ENCODE measurements at regions not wholly inside any gene's neighbourhood (a gene's known extent, or its start where the extent isn't known, plus 50 kb on each side); places are given as distances from the start of the nearest gene placed in this dataset.

- TF ChIP-seq CTCF (conservative IDR thresholded peaks at IDR 0.05; ENCODE audit: control insufficient read depth, insufficient read depth, low read depth, low read length): no peak
- no peak for DNase-seq (ENCODE audit: low read depth)
- H3K4me3 ChIP-seq (ENCODE audit: control insufficient read depth, low read depth, low read length): no peak overlapping the region
Measured at GRCh38 chr2:121866789-121867188, 111.3 kb downstream of the TSN start.

- no peak for DNase-seq (ENCODE audit: low read depth)
- no peak for TF ChIP-seq CTCF (conservative IDR thresholded peaks at IDR 0.05; ENCODE audit: control insufficient read depth, insufficient read depth, low read depth, low read length)
- H3K4me3 ChIP-seq (ENCODE audit: control insufficient read depth, low read depth, low read length): no peak overlapping the region
Measured at GRCh38 chr2:121868652-121869051, 113.2 kb downstream of the TSN start.

GRCh38 chr2:121869363-121869762, 113.9 kb downstream of the TSN start:
- no peak for TF ChIP-seq CTCF (conservative IDR thresholded peaks at IDR 0.05; ENCODE audit: control insufficient read depth, insufficient read depth, low read depth, low read length)
- DNase-seq (ENCODE audit: low read depth): no peak
- no peak overlapping the region for H3K4me3 ChIP-seq (ENCODE audit: control insufficient read depth, low read depth, low read length)

- no peak for DNase-seq (ENCODE audit: low read depth)
- no peak for TF ChIP-seq CTCF (conservative IDR thresholded peaks at IDR 0.05; ENCODE audit: control insufficient read depth, insufficient read depth, low read depth, low read length)
- H3K4me3 ChIP-seq (ENCODE audit: control insufficient read depth, low read depth, low read length): no peak overlapping the region
Measured at GRCh38 chr2:121869873-121870272, 114.4 kb downstream of the TSN start.

- no peak for DNase-seq (ENCODE audit: low read depth)
- TF ChIP-seq CTCF (conservative IDR thresholded peaks at IDR 0.05; ENCODE audit: control insufficient read depth, insufficient read depth, low read depth, low read length): no peak
- H3K4me3 ChIP-seq (ENCODE audit: control insufficient read depth, low read depth, low read length): no peak overlapping the region
Measured at GRCh38 chr2:121872651-121873050, 117.2 kb downstream of the TSN start.

- H3K4me3 ChIP-seq (ENCODE audit: control insufficient read depth, low read depth, low read length): no peak overlapping the region
- DNase-seq (ENCODE audit: low read depth): no peak
- no peak for TF ChIP-seq CTCF (conservative IDR thresholded peaks at IDR 0.05; ENCODE audit: control insufficient read depth, insufficient read depth, low read depth, low read length)
Measured at GRCh38 chr2:121873864-121874263, 118.4 kb downstream of the TSN start.

GRCh38 chr2:121875585-121876185, 120.2 kb downstream of the TSN start:
- TF ChIP-seq CTCF (conservative IDR thresholded peaks at IDR 0.05; ENCODE audit: control insufficient read depth, insufficient read depth, low read depth, low read length): no peak
- H3K4me3 ChIP-seq (ENCODE audit: control insufficient read depth, low read depth, low read length): no peak overlapping the region
- no peak for DNase-seq (ENCODE audit: low read depth)

All from fibroblast of mammary gland (primary cell).